ENCODE measurements at regions not wholly inside any gene's neighbourhood (a gene's known extent, or its start where the extent isn't known, plus 50 kb on each side); places are given as distances from the start of the nearest gene placed in this dataset.

DNA sequence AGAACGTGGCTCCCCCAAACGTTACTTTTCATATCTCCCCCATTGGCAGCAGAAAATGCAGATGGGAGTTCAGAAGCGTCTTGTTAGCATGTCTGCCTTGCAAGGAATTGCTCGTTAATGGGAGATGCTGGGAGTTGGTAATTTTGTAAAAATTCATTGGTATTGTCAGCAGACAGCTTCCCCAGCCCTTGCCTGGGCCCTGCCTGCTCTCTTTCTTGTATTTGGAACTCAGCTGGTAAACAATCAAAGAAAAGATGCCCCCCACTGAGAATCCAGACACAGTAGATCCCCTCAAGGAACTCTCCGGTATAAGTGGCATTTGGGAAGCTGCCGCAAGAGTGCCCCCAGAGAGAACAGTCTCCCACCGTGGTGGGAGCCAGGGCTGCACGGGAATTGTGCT lies 94.4 kb upstream of the IGSF21 start:
- ChIA-PET POLR2A (no interaction called here), RAD21 (ENCODE audit: low non-redundant PET in 1 of 2, low total read pairs in 2 of 2, uncharacterized antibody in 2 of 2, unreplicated experiment in 2 of 2) (no interaction called here), CTCF (no interaction called here)
- Histone ChIP-seq H3K9me2 (ENCODE audit: insufficient read depth) (no peaks in the 10 kb centered on the region), H3K9ac (ENCODE audit: low read length) (no peak overlapping the region), H3K4me3 (replicated peaks in 1 of 2; ENCODE audit: low read depth in 1 of 2, low read length in 2 of 2) (no peak overlapping the region), H3K4me2 (ENCODE audit: low read length) (no peak overlapping the region), H4K20me1 (ENCODE audit: insufficient read depth) (no peaks in the 10 kb centered on the region), H3K27ac (ENCODE audit: low read depth, low read length) (no peak overlapping the region), H3K4me1 (ENCODE audit: control insufficient read depth in 1 of 2, insufficient read depth in 2 of 2, low read length in 2 of 2) (no peaks in the 10 kb centered on the region), H2AFZ (ENCODE audit: low read depth, low read length, poor library complexity, severe bottlenecking) (no peak overlapping the region), H3K79me2 (ENCODE audit: insufficient read depth, low read length) (no peaks in the 10 kb centered on the region), H3K36me3 (ENCODE audit: control insufficient read depth in 1 of 2, insufficient read depth in 2 of 2, low read length in 2 of 2) (no peaks in the 10 kb centered on the region), H3K27me3 (ENCODE audit: insufficient read depth, low read length) (peaks cover 56% of the 10 kb centered on the region), H3K9me3 (ENCODE audit: control insufficient read depth in 1 of 2, insufficient read depth in 1 of 2, low read depth in 1 of 2, low read length in 2 of 2) (no peaks in the 10 kb centered on the region)
- DNase-seq (ENCODE audit: low read depth, low spot score) (no peak), ATAC-seq (no peak)
- BruUV-seq (replicated peaks) = no TSS peak
- intact Hi-C loops (cut with micrococcal nuclease) = no loop called here
- TF ChIP-seq SIN3A (IDR thresholded peaks at IDR 0.05; ENCODE audit: low read depth) (no peak), FOSL1 (IDR thresholded peaks at IDR 0.05; ENCODE audit: low read depth) (no peak), MAX (IDR thresholded peaks at IDR 0.05) (no peak), POLR2AphosphoS5 (IDR thresholded peaks at IDR 0.05; ENCODE audit: low read depth, low read length) (no peak), SP1 (IDR thresholded peaks at IDR 0.05; ENCODE audit: low read depth) (no peak), RAD21 (IDR thresholded peaks at IDR 0.05; ENCODE audit: low read depth) (no peak), EGR1 (IDR thresholded peaks at IDR 0.05; ENCODE audit: low read depth) (no peak), POLR2A (IDR thresholded peaks at IDR 0.05; ENCODE audit: borderline replicate concordance, extremely low read depth, insufficient read depth, insufficient read length) (no peak), EZH2phosphoT487 (IDR thresholded peaks at IDR 0.05; ENCODE audit: borderline replicate concordance) (no peak), CEBPB (IDR thresholded peaks at IDR 0.05; ENCODE audit: low read depth) (no peak), EZH2 (IDR thresholded peaks at IDR 0.05) (no peak), ELF1 (IDR thresholded peaks at IDR 0.05; ENCODE audit: borderline replicate concordance, low read depth) (no peak), ZNF274 (IDR thresholded peaks at IDR 0.05; ENCODE audit: low read depth, low read length) (no peak)
- TF ChIP-seq, protein P1, sequence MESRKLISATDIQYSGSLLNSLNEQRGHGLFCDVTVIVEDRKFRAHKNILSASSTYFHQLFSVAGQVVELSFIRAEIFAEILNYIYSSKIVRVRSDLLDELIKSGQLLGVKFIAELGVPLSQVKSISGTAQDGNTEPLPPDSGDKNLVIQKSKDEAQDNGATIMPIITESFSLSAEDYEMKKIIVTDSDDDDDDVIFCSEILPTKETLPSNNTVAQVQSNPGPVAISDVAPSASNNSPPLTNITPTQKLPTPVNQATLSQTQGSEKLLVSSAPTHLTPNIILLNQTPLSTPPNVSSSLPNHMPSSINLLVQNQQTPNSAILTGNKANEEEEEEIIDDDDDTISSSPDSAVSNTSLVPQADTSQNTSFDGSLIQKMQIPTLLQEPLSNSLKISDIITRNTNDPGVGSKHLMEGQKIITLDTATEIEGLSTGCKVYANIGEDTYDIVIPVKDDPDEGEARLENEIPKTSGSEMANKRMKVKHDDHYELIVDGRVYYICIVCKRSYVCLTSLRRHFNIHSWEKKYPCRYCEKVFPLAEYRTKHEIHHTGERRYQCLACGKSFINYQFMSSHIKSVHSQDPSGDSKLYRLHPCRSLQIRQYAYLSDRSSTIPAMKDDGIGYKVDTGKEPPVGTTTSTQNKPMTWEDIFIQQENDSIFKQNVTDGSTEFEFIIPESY (IDR thresholded peaks at IDR 0.05; ENCODE audit: extremely low read depth, insufficient replicate concordance, low read length) = no peak

Measured in HCT116 (cell line).